ENCODE measurements at regions not wholly inside any gene's neighbourhood (a gene's known extent, or its start where the extent isn't known, plus 50 kb on each side); places are given as distances from the start of the nearest gene placed in this dataset.

DNA sequence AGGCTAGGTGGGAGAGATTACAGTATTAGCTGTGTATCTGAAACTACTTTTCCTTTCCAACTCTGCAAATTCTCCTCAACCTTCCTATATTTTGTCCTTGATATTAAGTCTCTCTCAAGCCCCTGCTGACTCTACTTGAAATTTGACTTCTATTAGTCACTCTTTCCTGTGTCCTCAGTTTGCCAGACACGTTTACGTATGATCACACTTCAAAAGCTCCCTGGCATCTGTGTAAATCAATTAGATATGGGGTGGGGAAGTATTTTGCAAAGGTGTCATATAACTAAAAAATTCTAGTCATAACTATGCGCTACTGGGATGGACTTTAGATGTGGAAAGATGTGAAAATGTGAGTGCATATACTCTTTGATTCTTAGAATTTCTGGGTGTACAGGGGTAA lies 67.4 kb upstream of the ARHGAP24 start:
- no peak for DNase-seq

DNA sequence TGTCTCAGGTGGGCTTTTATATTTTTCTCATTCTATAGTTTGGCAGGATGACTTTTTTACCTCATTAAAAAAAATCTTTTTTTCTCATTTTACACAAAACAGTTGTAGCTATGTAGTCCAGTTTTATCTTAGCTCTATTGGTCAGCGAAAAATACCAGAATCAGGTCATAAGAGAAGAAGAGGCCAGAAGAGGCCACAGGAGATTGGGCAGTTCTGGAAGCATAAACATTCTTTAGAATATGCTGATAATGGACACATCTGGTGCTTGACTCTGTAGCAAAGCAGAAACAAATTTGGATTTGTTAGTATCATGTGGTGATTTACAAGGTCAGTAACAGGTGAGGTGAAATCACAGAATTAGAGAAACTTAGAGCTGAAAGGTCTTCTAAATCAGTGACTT lies 66.6 kb upstream of the ARHGAP24 start:
- DNase-seq = no peak

DNA sequence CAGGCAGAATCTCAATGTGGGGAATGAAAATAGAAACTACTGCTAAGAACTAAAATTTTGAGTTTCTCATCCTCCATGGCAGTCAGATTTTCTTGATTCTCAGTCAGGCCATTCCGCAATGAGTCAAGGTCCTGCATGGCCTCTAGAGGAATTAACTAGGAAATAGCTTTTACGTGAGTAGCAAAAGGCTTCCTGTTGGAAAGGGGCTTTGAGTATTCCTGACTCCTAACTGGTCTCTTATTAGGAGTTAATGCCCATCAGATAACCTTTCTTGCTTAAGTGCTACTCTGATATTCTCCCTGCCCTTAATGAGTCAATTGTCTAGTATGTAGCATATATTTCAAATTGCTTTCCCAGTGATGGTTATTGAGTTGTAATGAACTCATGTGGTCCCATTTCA lies 65.7 kb upstream of the ARHGAP24 start:
- no peak for DNase-seq

DNA sequence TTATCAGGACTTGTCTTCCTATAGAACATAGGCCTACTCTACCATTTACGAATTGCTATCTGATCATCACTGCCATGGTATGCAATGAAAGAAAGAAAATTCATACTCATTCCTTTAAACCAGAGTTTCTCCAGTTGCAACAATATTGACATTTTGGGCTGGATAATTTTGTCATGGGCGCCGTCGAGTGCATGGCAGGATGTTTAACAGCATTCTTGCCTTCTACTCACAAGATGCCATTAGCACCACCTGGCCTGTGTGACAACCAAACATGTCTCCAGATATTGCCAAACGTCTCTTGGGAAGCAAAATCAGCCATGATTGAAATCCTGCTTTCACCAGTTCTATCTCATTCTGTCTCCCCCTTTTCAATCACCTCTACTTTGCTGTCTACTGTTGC lies 63.6 kb upstream of the ARHGAP24 start:
- no peak for DNase-seq

DNA sequence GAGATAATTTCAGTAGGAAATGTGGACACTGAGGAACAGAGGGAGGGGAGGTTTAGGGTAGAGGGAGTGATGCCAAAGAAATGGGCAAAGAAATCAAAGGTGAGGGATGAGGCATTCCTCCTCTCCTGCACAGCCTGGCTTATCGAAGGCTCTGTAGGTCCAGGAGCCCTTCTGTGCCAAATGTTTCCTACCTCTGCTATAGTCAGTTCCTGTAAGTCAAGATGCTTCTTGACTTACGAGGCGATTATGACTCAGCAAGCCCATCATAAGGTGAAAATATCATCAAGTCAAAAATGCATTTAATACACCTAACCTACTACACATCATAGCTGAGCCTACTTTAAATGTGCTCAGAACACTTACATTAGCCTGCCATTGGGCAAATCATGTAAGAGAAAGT lies 60.0 kb upstream of the ARHGAP24 start:
- no peak for DNase-seq

DNA sequence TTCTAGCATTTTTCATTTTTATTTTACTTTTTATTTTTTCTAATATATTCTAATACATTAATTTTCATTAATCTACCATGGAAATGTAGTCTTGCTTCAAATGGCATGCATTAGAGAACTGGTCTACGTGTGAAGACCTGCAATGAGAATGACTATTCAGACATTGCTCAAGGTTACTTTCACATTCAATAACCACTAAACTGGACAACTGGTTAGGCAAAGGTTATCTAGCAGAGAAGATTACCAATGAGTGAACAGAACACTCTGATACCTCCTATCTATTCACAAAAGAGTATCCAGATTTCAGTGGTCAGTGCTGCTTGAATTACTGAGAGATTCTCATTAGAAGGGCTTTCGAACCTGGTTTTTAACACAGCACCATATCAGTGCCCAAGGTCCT lies 58.9 kb upstream of the ARHGAP24 start:
- no peak for DNase-seq

DNA sequence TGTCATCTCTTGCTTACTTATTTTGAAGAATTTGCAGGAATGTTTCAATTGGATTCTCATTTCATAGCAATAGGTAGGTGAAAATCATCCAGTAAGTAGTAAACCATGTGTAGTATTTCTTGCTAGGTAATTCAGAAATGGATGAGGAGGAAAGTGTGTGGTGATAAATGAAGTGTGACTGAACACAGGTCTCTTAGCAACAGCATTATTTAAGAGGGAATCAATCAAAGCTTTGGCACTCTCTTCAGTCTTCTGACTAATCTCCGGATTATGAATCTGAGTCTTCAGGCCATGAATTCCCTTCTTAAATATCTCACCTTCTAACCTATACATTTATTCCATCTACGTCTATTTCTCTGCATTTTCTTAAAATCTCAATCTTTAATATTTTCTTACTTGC lies 55.8 kb upstream of the ARHGAP24 start:
- no peak for DNase-seq

DNA sequence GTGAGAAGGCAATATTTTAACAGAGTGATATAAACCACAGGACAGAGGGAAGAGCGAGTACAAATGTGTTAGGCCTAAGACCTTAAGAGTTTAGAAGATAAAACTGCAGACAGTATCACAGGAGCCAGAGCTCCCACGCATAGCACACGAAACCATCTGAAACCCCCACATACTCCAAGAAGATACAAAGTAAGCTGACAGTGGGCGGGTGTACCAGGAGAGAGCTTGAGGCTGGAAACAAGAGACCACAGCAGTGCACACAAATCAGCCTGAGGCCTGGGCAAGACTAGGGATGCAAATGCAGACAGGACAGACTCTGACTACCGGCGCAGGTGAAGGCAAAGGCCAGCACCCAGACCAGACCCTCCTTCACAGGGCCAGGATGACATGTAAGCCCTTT lies 54.1 kb upstream of the ARHGAP24 start:
- DNase-seq = no peak

DNA sequence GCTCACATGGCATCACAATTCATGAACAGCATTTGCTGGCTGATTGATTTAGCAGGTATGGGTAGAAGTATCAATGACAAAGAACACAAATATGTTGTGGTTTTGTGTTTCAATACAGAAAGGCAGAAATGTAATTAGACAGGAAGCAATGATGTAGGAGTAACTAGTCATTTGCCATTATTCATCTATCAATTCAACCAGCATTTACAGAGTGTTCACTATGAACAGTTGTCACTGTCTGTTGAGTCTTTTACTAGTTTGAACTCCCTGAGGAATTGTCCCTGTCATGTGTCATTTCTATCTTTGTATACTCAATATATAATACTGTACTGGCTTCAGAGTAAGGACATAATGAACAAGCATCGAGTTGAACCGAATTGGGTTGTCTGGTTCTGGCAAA lies 51.5 kb upstream of the ARHGAP24 start:
- no peak for DNase-seq
